HepG2 (cell line): ENCODE measurements at regions not wholly inside any gene's neighbourhood (a gene's known extent, or its start where the extent isn't known, plus 50 kb on each side); places are given as distances from the start of the nearest gene placed in this dataset.

Experiments used
- ATAC-seq: fragments of 200-7000 bp; cut with Tn5 transposase; 3 replicates; pipeline ENCODE4 v1.9.1; 2020; ENCODE audit warnings: mild to moderate bottlenecking, moderate library complexity
- BruUV-seq: library from RNA; stranded (reverse); fragments of 400-500 nt; replicated peaks from 2 replicates; lab custom pipeline; 2021; lab: Mats Ljungman, UMichigan
- CTCF ChIA-PET: fragments of 300-600 bp; formaldehyde crosslinking; extraction: SDS; loops from one replicate; lab custom pipeline; 2021; ENCODE audit warnings: low total read pairs, inconsistent platforms, low intra/inter-chr PET ratio; lab: Yijun Ruan, JAX
- POLR2A ChIA-PET: fragments of 350-600 bp; sonication (Branson Sonifier 250); formaldehyde crosslinking; loops from one replicate; lab custom pipeline; 2020; ENCODE audit warnings: antibody characterized with exemption, inconsistent platforms; lab: Yijun Ruan, JAX
- DNase-seq: peaks from one replicate; pipeline ENCODE4 v3.0.0-alpha.2; 2015; ENCODE audit warnings: low spot score
- FAIRE-seq: peaks from 3 replicates; lab custom pipeline; 2011; peaks lifted over from hg19 to GRCh38; lab: Jason Lieb, UNC
- H2AFZ ChIP-seq: one replicate; pipeline ENCODE4 v1.6.1; 2011; ENCODE audit warnings: low read length, inconsistent platforms
- H3K27ac ChIP-seq: fragments of 300-600 bp; 3 replicates; pipeline ENCODE4 v1.8.0; 2011; ENCODE audit warnings: mixed run types, mild to moderate bottlenecking, mixed read lengths, low read length, inconsistent platforms; ENCODE audit not compliant: insufficient read depth; ENCODE audit errors: extremely low read length
- H3K27me3 ChIP-seq, 2 experiments: fragments of 200-600 bp in 1 of 2; 2 replicates in 1 of 2; 3 replicates in 1 of 2; pipeline versions ENCODE4 v1.6.0 to v1.8.0; 2011; ENCODE audit warnings: low read length in 2 of 2, mild to moderate bottlenecking in 2 of 2, moderate library complexity in 2 of 2, inconsistent platforms in 1 of 2; ENCODE audit not compliant: insufficient read depth in 2 of 2, control insufficient read depth in 1 of 2
- H3K36me3 ChIP-seq, 2 experiments: fragments of 200-600 bp in 1 of 2; replicated peaks in 1 of 2; 2 replicates in 1 of 2; 3 replicates in 1 of 2; pipeline versions ENCODE4 v1.5.1 to v1.8.0; 2011; ENCODE audit warnings: low read length in 2 of 2, inconsistent platforms in 1 of 2; ENCODE audit not compliant: insufficient read depth in 2 of 2, control insufficient read depth in 1 of 2
- H3K4me1 ChIP-seq: 2 replicates; pipeline ENCODE4 v1.5.1; 2012; ENCODE audit warnings: low read length, inconsistent platforms; ENCODE audit not compliant: insufficient read depth
- H3K4me2 ChIP-seq: 2 replicates; pipeline ENCODE4 v1.6.0; 2011; ENCODE audit warnings: low read depth, low read length, inconsistent platforms
- H3K4me3 ChIP-seq, 3 experiments: fragments of 200-600 bp in 1 of 3; sonication (generic), shearing (Covaris generic) in 1 of 3; replicated peaks in 1 of 3; 2 replicates each; pipeline ENCODE4 v1.5.1; 2011 to 2016; ENCODE audit warnings: low read length in 3 of 3, inconsistent platforms in 2 of 3, low read depth in 2 of 3, mild to moderate bottlenecking in 2 of 3, control low read depth in 1 of 3, mixed read lengths in 1 of 3; ENCODE audit not compliant: insufficient read depth in 1 of 3
- H3K79me2 ChIP-seq: one replicate; pipeline ENCODE4 v1.6.1; 2011; ENCODE audit warnings: low read length, inconsistent platforms; ENCODE audit not compliant: insufficient read depth
- H3K9ac ChIP-seq: 2 replicates; pipeline ENCODE4 v1.6.0; 2011; ENCODE audit warnings: mild to moderate bottlenecking, low read depth, low read length, inconsistent platforms; ENCODE audit not compliant: insufficient read depth
- H3K9me3 ChIP-seq: 2 replicates; pipeline ENCODE4 v1.5.1; 2012; ENCODE audit warnings: mild to moderate bottlenecking, low read length
- H4K20me1 ChIP-seq: 2 replicates; pipeline ENCODE4 v1.6.0; 2011; ENCODE audit warnings: inconsistent platforms, mild to moderate bottlenecking, low read length, moderate library complexity; ENCODE audit not compliant: insufficient read depth
- CBX5 ChIP-seq: sonication (generic); formaldehyde crosslinking; IDR thresholded peaks from 2 replicates; pipeline ENCODE4 v1.4.0; 2020; ENCODE audit warnings: missing genetic modification reagents, borderline replicate concordance
- MXD3 ChIP-seq: IDR thresholded peaks from 2 replicates; pipeline ENCODE4 v1.6.1; 2016; ENCODE audit warnings: mild to moderate bottlenecking, missing biosample characterization, missing genetic modification reagents
- NFRKB ChIP-seq: fragments of 450-650 bp; IDR thresholded peaks from 2 replicates; pipeline ENCODE4 v1.6.1; 2017
- PCBP2 ChIP-seq: fragments of 200-400 bp; formaldehyde crosslinking; optimal IDR thresholded peaks from 2 replicates; pipeline ENCODE3; 2018; ENCODE audit warnings: low read length, low read depth; ENCODE audit not compliant: poor library complexity, severe bottlenecking
- POGK ChIP-seq: sonication (generic); formaldehyde crosslinking; conservative IDR thresholded peaks from 2 replicates; pipeline ENCODE4 v1.8.0; 2022; ENCODE audit warnings: mild to moderate bottlenecking, moderate library complexity, missing genetic modification reagents
- SIX4 ChIP-seq: sonication (generic); formaldehyde crosslinking; IDR thresholded peaks from 2 replicates; pipeline ENCODE4 v1.4.0; 2020; ENCODE audit warnings: missing genetic modification reagents
- ZBTB10 ChIP-seq: sonication (generic); formaldehyde crosslinking; IDR thresholded peaks from 2 replicates; pipeline ENCODE4 v1.4.0; 2020; ENCODE audit warnings: missing genetic modification reagents, borderline replicate concordance
- ZNF18 ChIP-seq: sonication (generic); formaldehyde crosslinking; IDR thresholded peaks from 2 replicates; pipeline ENCODE4 v1.8.0; 2022; ENCODE audit warnings: mild to moderate bottlenecking, missing genetic modification reagents; ENCODE audit not compliant: insufficient replicate concordance
- ZNF264 ChIP-seq: sonication (generic); formaldehyde crosslinking; IDR thresholded peaks from 2 replicates; pipeline ENCODE4 v1.4.0; 2020; ENCODE audit warnings: missing genetic modification reagents
- WGBS: methylation state at CpG from one replicate; pipeline ENCODE4 v1.1.6; 2017; ENCODE audit warnings: low lambda C conversion rate; 5-methylcytosine and 5-hydroxymethylcytosine counted together
- in situ Hi-C: cut with HindIII; loops from 2 replicates; pipeline ENCODE4 v1.10.0; 2017; ENCODE audit warnings: low pct_unique_long_range_greater_than_20kb; ENCODE audit not compliant: extremely low pct_ligation_motif_present
- intact Hi-C: fragments of 100-400 bp; cut with micrococcal nuclease; formaldehyde crosslinking; loops from one replicate; pipeline ENCODE4 v1.10.0; 2022; ENCODE audit not compliant: unreplicated experiment

GRCh38 chr4:137367620-137368019, 164.7 kb downstream of the PCDH18 start (continued):
- no peak for TF ChIP-seq POGK

GRCh38 chr4:137363496-137363895, 168.8 kb downstream of the PCDH18 start:
- H3K36me3 ChIP-seq, result no peaks in the 10 kb centered on the region
- TF ChIP-seq MXD3 (CRISPR knock-in tag) (no peak), ZNF264 (no peak), NFRKB (no peak), PCBP2 (no peak), ZNF18 (CRISPR knock-in tag) (no peak), ZBTB10 (CRISPR knock-in tag) (no peak), SIX4 (CRISPR knock-in tag) (no peak), CBX5 (CRISPR knock-in tag) (no peak)
- TF ChIP-seq, all 625 proteins: peak for 0
- H3K4me2 ChIP-seq, result no peak overlapping the region
- ATAC-seq, result no peak
- DNase-seq, result no peak
- FAIRE-seq, result no peak
- H3K9ac ChIP-seq, result no peak overlapping the region
- WGBS, result 3% methylated on average over 4 of the region's 4 CpGs
- intact Hi-C loops (no loop called here), in situ Hi-C loops (no loop called here)
- CTCF ChIA-PET, result no interaction called here
- no peaks in the 10 kb centered on the region for H3K27me3 ChIP-seq
- H4K20me1 ChIP-seq, result no peaks in the 10 kb centered on the region
- H2AFZ ChIP-seq, result no peak overlapping the region
- POLR2A ChIA-PET, result no interaction called here
- H3K79me2 ChIP-seq, result no peaks in the 10 kb centered on the region
- no TSS peak for BruUV-seq
- H3K27ac ChIP-seq, result no peak overlapping the region
- H3K4me3 ChIP-seq, result no peak overlapping the region
- H3K9me3 ChIP-seq, result no peaks in the 10 kb centered on the region
- H3K4me1 ChIP-seq, result no peaks in the 10 kb centered on the region
